WTC11 (cell line): ENCODE measurements at regions not wholly inside any gene's neighbourhood (a gene's known extent, or its start where the extent isn't known, plus 50 kb on each side); places are given as distances from the start of the nearest gene placed in this dataset.

Experiments
- ATAC-seq: fragments of 200-7000 bp; cut with Tn5 transposase; 2 replicates; pipeline ENCODE4 v1.10.0; 2021; ENCODE audit warnings: mild to moderate bottlenecking, moderate library complexity
- CTCF ChIA-PET: fragments of 300-600 bp; sonication (Branson Sonifier 250); formaldehyde crosslinking; loops from one replicate; lab custom pipeline; 2021; ENCODE audit warnings: antibody characterized with exemption; lab: Charles Lee
- POLR2A ChIA-PET: fragments of 350-600 bp; sonication (Branson Sonifier 250); formaldehyde crosslinking; loops from one replicate; lab custom pipeline; 2021; ENCODE audit warnings: antibody characterized with exemption; lab: Charles Lee
- DNase-seq: peaks from one replicate; pipeline ENCODE4 v3.0.0; 2021; ENCODE audit warnings: low spot score
- H3K27ac Mint-ChIP-seq: 2 replicates; pipeline ENCODE4 v1.8.0; 2021; ENCODE audit warnings: mixed read lengths
- H3K27me3 Mint-ChIP-seq: 2 replicates; pipeline ENCODE4 v1.8.0; 2021; ENCODE audit warnings: low read depth, mild to moderate bottlenecking, moderate library complexity, mixed read lengths
- H3K36me3 Mint-ChIP-seq: 2 replicates; pipeline ENCODE4 v1.8.0; 2021; ENCODE audit warnings: mixed read lengths
- H3K4me1 Mint-ChIP-seq: 2 replicates; pipeline ENCODE4 v1.8.0; 2022; ENCODE audit warnings: mixed read lengths
- H3K4me3 Mint-ChIP-seq: 2 replicates; pipeline ENCODE4 v1.8.0; 2021; ENCODE audit warnings: mild to moderate bottlenecking, moderate library complexity, mixed read lengths
- H3K9me3 Mint-ChIP-seq: 2 replicates; pipeline ENCODE4 v1.8.0; 2021; ENCODE audit warnings: mixed read lengths
- FOXK1 ChIP-seq: sonication (generic); formaldehyde crosslinking; IDR thresholded peaks from 2 replicates; pipeline ENCODE4 v1.8.0; 2022; ENCODE audit warnings: mild to moderate bottlenecking, moderate library complexity, missing genetic modification reagents
- HMGA2 ChIP-seq: fragments of 250-450 bp; sonication (Bioruptor Pico); IDR thresholded peaks from 2 replicates; pipeline ENCODE4 v1.4.0; 2021; ENCODE audit warnings: mild to moderate bottlenecking, moderate library complexity
- IRF2 ChIP-seq: sonication (generic); formaldehyde crosslinking; IDR thresholded peaks from 2 replicates; pipeline ENCODE4 v1.8.0; 2022; ENCODE audit warnings: low read depth, missing genetic modification reagents, borderline replicate concordance
- KAT7 ChIP-seq: sonication (generic); formaldehyde crosslinking; IDR thresholded peaks from 2 replicates; pipeline ENCODE4 v1.8.1; 2023; ENCODE audit warnings: missing genetic modification reagents, mild to moderate bottlenecking, borderline replicate concordance
- NR3C1 ChIP-seq: sonication (generic); formaldehyde crosslinking; conservative IDR thresholded peaks from 2 replicates; pipeline ENCODE4 v1.8.1; 2023; ENCODE audit warnings: low read depth, mild to moderate bottlenecking, missing genetic modification reagents
- OVOL2 ChIP-seq: fragments of 250-450 bp; sonication (Bioruptor Pico); IDR thresholded peaks from 2 replicates; pipeline ENCODE4 v1.9.0; 2021; ENCODE audit warnings: mild to moderate bottlenecking, borderline replicate concordance
- PRRX2 ChIP-seq: fragments of 250-450 bp; sonication (Bioruptor Pico); IDR thresholded peaks from 2 replicates; pipeline ENCODE4 v1.8.0; 2021; ENCODE audit warnings: mild to moderate bottlenecking
- TEAD4 ChIP-seq: sonication (generic); formaldehyde crosslinking; IDR thresholded peaks from 2 replicates; pipeline ENCODE4 v1.8.0; 2022; ENCODE audit warnings: mild to moderate bottlenecking, missing genetic modification reagents
- ZNF396 ChIP-seq: fragments of 250-450 bp; sonication (Bioruptor Pico); IDR thresholded peaks from 2 replicates; pipeline ENCODE4 v1.8.0; 2021; ENCODE audit warnings: mild to moderate bottlenecking, moderate library complexity, borderline replicate concordance
- ZNF423 ChIP-seq: fragments of 250-450 bp; sonication (Bioruptor Pico); IDR thresholded peaks from 2 replicates; pipeline ENCODE4 v2.1.2; 2022; ENCODE audit warnings: mild to moderate bottlenecking, moderate library complexity
- TF ChIP-seq, protein P1 (sequence below): sonication (generic); formaldehyde crosslinking; IDR thresholded peaks from 2 replicates; pipeline ENCODE4 v1.8.0; 2022; ENCODE audit warnings: mild to moderate bottlenecking, missing genetic modification reagents
- TF ChIP-seq, protein P2 (sequence below): sonication (generic); formaldehyde crosslinking; IDR thresholded peaks from 2 replicates; pipeline ENCODE4 v1.8.1; 2023; ENCODE audit warnings: mild to moderate bottlenecking, moderate library complexity, missing genetic modification reagents
- TF ChIP-seq, protein P3 (sequence below): fragments of 250-450 bp; sonication (Bioruptor Pico); IDR thresholded peaks from 2 replicates; pipeline ENCODE4 v1.8.0; 2021; ENCODE audit warnings: mild to moderate bottlenecking
- TF ChIP-seq, protein P4 (sequence below): fragments of 250-450 bp; sonication (Bioruptor Pico); conservative IDR thresholded peaks from 2 replicates; pipeline ENCODE4 v1.9.0; 2021; ENCODE audit warnings: mild to moderate bottlenecking
- TF ChIP-seq, protein P5 (sequence below): fragments of 250-450 bp; sonication (Bioruptor Pico); IDR thresholded peaks from 2 replicates; pipeline ENCODE4 v1.9.0; 2021; ENCODE audit warnings: mild to moderate bottlenecking
- TF ChIP-seq, protein P6 (sequence below): sonication (generic); formaldehyde crosslinking; IDR thresholded peaks from 2 replicates; pipeline ENCODE4 v1.8.0; 2023; ENCODE audit warnings: mild to moderate bottlenecking, missing genetic modification reagents
- TF ChIP-seq, protein P7 (sequence below): sonication (generic); formaldehyde crosslinking; IDR thresholded peaks from 2 replicates; pipeline ENCODE4 v1.8.0; 2022; ENCODE audit warnings: mild to moderate bottlenecking, missing genetic modification reagents
- TF ChIP-seq, protein P8 (sequence below): fragments of 250-450 bp; sonication (Bioruptor Pico); IDR thresholded peaks from 2 replicates; pipeline ENCODE4 v1.9.0; 2021; ENCODE audit warnings: mild to moderate bottlenecking

DNA sequence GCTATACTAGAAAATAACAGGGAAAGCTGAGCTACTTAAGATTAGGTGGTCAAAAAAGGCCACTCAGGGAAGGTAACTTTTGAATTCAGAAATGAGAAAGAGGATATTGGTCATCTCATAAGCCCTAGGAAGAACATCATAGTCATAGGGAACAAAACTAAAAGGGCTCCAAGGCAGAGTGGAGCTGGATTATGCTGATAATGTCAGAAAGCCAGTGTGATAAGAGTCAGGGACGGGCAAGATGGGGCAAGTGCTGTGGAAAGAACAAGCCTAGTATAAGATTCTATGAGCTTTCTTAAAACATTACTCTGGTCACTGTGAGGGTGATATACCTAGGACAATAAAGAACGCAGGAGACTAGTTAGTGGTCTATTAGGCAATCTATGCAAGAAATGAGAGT, 106.6 kb downstream of the DUSP10 start:
- no peaks in the 10 kb centered on the region for H3K9me3 Mint-ChIP-seq
- ChIA-PET POLR2A (interaction anchor here (0.6 kb wide), 1 partner anchor 201 kb away, joined by 4 read pairs; no protein-coding TSS in a partner anchor), CTCF (no interaction called here)
- H3K4me1 Mint-ChIP-seq = no peaks in the 10 kb centered on the region; the same call in 1 of the 2 replicates
- ATAC-seq = no peak
- no peak overlapping the region for H3K4me3 Mint-ChIP-seq
- H3K27ac Mint-ChIP-seq = no peak overlapping the region
- H3K36me3 Mint-ChIP-seq = no peaks in the 10 kb centered on the region
- TF ChIP-seq, protein P1, sequence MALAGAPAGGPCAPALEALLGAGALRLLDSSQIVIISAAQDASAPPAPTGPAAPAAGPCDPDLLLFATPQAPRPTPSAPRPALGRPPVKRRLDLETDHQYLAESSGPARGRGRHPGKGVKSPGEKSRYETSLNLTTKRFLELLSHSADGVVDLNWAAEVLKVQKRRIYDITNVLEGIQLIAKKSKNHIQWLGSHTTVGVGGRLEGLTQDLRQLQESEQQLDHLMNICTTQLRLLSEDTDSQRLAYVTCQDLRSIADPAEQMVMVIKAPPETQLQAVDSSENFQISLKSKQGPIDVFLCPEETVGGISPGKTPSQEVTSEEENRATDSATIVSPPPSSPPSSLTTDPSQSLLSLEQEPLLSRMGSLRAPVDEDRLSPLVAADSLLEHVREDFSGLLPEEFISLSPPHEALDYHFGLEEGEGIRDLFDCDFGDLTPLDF (CRISPR knock-in tag) = no peak
- TF ChIP-seq, protein P2, sequence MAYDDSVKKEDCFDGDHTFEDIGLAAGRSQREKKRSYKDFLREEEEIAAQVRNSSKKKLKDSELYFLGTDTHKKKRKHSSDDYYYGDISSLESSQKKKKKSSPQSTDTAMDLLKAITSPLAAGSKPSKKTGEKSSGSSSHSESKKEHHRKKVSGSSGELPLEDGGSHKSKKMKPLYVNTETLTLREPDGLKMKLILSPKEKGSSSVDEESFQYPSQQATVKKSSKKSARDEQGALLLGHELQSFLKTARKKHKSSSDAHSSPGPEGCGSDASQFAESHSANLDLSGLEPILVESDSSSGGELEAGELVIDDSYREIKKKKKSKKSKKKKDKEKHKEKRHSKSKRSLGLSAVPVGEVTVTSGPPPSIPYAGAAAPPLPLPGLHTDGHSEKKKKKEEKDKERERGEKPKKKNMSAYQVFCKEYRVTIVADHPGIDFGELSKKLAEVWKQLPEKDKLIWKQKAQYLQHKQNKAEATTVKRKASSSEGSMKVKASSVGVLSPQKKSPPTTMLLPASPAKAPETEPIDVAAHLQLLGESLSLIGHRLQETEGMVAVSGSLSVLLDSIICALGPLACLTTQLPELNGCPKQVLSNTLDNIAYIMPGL (CRISPR knock-in tag) = no peak
- TF ChIP-seq PRRX2 (CRISPR knock-in tag) (no peak), NR3C1 (CRISPR knock-in tag) (no peak), KAT7 (CRISPR knock-in tag) (no peak), ZNF396 (CRISPR knock-in tag) (no peak), OVOL2 (CRISPR knock-in tag) (no peak), TEAD4 (CRISPR knock-in tag) (no peak), ZNF423 (CRISPR knock-in tag) (no peak), IRF2 (CRISPR knock-in tag) (no peak), FOXK1 (CRISPR knock-in tag) (no peak), HMGA2 (CRISPR knock-in tag) (no peak)
- TF ChIP-seq, protein P3, sequence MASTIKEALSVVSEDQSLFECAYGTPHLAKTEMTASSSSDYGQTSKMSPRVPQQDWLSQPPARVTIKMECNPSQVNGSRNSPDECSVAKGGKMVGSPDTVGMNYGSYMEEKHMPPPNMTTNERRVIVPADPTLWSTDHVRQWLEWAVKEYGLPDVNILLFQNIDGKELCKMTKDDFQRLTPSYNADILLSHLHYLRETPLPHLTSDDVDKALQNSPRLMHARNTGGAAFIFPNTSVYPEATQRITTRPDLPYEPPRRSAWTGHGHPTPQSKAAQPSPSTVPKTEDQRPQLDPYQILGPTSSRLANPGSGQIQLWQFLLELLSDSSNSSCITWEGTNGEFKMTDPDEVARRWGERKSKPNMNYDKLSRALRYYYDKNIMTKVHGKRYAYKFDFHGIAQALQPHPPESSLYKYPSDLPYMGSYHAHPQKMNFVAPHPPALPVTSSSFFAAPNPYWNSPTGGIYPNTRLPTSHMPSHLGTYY (CRISPR knock-in tag) = no peak
- TF ChIP-seq, protein P4, sequence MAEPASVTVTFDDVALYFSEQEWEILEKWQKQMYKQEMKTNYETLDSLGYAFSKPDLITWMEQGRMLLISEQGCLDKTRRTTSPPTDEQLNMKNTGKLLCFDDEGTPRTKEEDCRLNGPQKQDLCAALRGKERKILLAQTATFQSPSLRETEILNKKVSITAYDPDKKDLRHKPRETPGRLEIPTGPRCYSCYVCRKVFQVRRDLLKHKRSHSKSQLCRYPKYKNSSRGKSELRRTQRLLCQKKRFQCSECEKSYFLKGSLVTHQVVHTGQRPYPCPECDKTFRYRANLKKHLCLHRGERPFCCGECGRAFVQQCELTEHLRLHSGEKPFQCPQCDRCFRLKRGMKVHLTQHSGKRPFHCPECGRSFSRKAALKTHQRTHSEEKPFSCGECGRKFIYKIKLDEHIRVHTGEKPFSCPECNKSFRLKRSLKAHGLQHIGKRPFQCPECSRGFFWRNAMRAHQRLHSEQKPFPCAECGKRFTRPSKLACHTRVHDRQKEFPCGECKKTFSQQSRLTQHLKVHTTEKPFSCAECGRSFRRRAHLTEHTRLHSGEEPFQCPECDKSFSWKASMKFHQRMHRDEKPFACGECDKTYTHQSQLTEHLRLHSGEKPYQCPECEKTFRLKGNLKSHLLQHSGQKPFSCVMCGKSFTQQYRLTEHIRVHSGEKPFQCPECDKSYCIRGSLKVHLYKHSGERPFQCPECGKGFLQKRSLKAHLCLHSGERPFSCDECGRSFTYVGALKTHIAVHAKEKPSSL (CRISPR knock-in tag) = no peak
- TF ChIP-seq, protein P5, sequence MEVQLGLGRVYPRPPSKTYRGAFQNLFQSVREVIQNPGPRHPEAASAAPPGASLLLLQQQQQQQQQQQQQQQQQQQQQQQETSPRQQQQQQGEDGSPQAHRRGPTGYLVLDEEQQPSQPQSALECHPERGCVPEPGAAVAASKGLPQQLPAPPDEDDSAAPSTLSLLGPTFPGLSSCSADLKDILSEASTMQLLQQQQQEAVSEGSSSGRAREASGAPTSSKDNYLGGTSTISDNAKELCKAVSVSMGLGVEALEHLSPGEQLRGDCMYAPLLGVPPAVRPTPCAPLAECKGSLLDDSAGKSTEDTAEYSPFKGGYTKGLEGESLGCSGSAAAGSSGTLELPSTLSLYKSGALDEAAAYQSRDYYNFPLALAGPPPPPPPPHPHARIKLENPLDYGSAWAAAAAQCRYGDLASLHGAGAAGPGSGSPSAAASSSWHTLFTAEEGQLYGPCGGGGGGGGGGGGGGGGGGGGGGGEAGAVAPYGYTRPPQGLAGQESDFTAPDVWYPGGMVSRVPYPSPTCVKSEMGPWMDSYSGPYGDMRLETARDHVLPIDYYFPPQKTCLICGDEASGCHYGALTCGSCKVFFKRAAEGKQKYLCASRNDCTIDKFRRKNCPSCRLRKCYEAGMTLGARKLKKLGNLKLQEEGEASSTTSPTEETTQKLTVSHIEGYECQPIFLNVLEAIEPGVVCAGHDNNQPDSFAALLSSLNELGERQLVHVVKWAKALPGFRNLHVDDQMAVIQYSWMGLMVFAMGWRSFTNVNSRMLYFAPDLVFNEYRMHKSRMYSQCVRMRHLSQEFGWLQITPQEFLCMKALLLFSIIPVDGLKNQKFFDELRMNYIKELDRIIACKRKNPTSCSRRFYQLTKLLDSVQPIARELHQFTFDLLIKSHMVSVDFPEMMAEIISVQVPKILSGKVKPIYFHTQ (CRISPR knock-in tag) = no peak
- TF ChIP-seq, protein P6, sequence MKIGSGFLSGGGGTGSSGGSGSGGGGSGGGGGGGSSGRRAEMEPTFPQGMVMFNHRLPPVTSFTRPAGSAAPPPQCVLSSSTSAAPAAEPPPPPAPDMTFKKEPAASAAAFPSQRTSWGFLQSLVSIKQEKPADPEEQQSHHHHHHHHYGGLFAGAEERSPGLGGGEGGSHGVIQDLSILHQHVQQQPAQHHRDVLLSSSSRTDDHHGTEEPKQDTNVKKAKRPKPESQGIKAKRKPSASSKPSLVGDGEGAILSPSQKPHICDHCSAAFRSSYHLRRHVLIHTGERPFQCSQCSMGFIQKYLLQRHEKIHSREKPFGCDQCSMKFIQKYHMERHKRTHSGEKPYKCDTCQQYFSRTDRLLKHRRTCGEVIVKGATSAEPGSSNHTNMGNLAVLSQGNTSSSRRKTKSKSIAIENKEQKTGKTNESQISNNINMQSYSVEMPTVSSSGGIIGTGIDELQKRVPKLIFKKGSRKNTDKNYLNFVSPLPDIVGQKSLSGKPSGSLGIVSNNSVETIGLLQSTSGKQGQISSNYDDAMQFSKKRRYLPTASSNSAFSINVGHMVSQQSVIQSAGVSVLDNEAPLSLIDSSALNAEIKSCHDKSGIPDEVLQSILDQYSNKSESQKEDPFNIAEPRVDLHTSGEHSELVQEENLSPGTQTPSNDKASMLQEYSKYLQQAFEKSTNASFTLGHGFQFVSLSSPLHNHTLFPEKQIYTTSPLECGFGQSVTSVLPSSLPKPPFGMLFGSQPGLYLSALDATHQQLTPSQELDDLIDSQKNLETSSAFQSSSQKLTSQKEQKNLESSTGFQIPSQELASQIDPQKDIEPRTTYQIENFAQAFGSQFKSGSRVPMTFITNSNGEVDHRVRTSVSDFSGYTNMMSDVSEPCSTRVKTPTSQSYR (CRISPR knock-in tag) = no peak
- TF ChIP-seq, protein P7, sequence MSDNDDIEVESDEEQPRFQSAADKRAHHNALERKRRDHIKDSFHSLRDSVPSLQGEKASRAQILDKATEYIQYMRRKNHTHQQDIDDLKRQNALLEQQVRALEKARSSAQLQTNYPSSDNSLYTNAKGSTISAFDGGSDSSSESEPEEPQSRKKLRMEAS (CRISPR knock-in tag) = no peak
- TF ChIP-seq, protein P8, sequence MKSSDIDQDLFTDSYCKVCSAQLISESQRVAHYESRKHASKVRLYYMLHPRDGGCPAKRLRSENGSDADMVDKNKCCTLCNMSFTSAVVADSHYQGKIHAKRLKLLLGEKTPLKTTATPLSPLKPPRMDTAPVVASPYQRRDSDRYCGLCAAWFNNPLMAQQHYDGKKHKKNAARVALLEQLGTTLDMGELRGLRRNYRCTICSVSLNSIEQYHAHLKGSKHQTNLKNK (CRISPR knock-in tag) = no peak
- DNase-seq = no peak
- no peaks in the 10 kb centered on the region for H3K27me3 Mint-ChIP-seq
